ENCODE measurements at regions not wholly inside any gene's neighbourhood (a gene's known extent, or its start where the extent isn't known, plus 50 kb on each side); places are given as distances from the start of the nearest gene placed in this dataset.

DNA sequence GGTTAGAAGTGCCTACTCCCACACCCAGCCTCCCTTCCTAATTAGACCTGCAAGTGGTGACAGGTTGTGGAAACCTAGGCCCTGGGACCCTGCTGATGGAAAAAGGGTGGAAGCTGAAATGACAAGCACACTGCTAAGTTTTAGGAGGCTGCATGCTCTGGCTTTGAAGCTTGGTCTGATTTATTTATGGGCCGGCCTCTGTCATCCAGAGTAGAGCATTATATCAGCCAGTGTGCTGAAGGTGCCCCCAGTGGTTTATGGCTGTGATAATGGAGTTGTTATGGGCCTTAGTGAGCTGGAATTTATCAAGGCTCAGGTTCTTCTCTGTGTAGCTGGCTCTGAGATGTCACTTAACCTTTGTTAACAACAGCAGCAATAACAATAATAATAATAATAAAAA, 142.6 kb downstream of the UTP18 start:
- no peak for TF ChIP-seq EZH2 (IDR thresholded peaks at IDR 0.05)
- TF ChIP-seq POLR2AphosphoS5 (IDR thresholded peaks at IDR 0.05; ENCODE audit: borderline replicate concordance, low read depth, low read length): no peak
